Large intestine (tissue), 3 donors: ENCODE measurements at regions not wholly inside any gene's neighbourhood (a gene's known extent, or its start where the extent isn't known, plus 50 kb on each side); places are given as distances from the start of the nearest gene placed in this dataset.
A peak's percentile ranks its signal among the peaks of the same experiment; 100 is the strongest.

Experiments used
- DNase-seq, 2 donors: peaks; one replicate each; pipeline versions ENCODE4 v3.0.0 to v3.0.0-alpha.2; 2013
- H3K27ac ChIP-seq: one replicate; pipeline ENCODE4 v1.5.1; 2013; ENCODE audit warnings: low read length
- H3K27me3 ChIP-seq: 2 replicates; pipeline ENCODE4 v1.6.1; 2013; ENCODE audit warnings: low read length; ENCODE audit not compliant: control insufficient read depth, insufficient read depth
- H3K36me3 ChIP-seq: 2 replicates; pipeline ENCODE4 v1.6.1; 2013; ENCODE audit warnings: low read length; ENCODE audit not compliant: control insufficient read depth, insufficient read depth
- H3K4me1 ChIP-seq: one replicate; pipeline ENCODE4 v1.6.1; 2013; ENCODE audit warnings: low read length; ENCODE audit not compliant: control insufficient read depth, insufficient read depth
- H3K4me3 ChIP-seq: one replicate; pipeline ENCODE4 v1.5.1; 2013; ENCODE audit warnings: low read length
- H3K9me3 ChIP-seq: one replicate; pipeline ENCODE4 v1.6.1; 2013; ENCODE audit warnings: mild to moderate bottlenecking, low read depth, low read length, moderate library complexity; ENCODE audit not compliant: control insufficient read depth
- WGBS: methylation state at CpG from one replicate; pipeline ENCODE4 v1.1.5; 2013; ENCODE audit warnings: low lambda C conversion rate; ENCODE audit not compliant: insufficient coverage; 5-methylcytosine and 5-hydroxymethylcytosine counted together

DNA sequence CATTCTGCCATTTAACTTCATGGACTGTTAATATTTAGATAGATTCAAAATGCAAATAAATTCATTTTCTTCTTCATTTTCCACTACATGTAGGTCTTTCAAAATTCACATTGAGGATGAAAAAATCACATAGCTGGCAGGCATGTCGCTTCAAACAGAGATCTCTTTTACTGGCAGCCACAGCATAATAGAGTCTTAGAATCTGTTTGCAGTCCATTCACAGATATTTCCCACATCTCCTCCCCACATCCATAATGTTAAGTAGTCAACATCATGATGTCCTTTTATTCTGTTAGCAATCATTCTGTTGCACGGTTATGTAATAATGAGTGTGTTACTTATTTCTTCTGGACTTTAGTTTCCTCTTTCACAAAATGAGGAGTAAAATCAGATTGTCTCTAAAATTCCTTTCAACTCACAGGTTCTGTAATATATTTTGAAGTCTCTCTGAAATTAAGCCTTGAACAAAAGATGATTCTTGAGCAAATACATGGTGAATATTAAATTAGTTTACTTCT is 257.5 kb upstream of the SNX7 start:
- Histone ChIP-seq H3K27ac (no peak overlapping the region), H3K4me3 (no peak overlapping the region)

DNA sequence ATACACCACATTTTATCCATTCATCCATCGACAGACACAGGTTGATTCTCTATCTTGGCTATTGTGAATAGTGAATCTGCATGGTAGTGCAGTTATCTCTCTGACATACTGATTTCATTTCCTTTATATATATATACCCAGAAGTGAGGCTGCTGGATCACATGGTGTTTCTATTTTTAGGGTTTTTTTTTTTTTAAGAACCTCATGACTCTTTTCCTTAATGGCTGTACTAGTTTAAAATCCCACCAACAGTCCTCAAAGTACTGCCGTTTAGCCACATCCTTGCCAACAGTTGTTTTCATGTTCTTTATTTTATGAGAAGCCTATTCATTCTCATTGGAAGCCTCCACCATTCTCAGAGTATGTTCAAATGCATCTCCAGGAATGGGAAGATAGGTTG is 258.7 kb upstream of the SNX7 start:
- WGBS, result no CpG with 5 or more reads among the region's 2 CpGs

More for the DNA sequence above, 257.5 kb upstream of the SNX7 start:
- WGBS, result 83% methylated on average over 2 of the region's 2 CpGs
- no peak for DNase-seq
- no peaks in the 10 kb centered on the region for H3K36me3 ChIP-seq
- H3K4me1 ChIP-seq, result no peaks in the 10 kb centered on the region
- H3K9me3 ChIP-seq, result no peaks in the 10 kb centered on the region
- H3K27me3 ChIP-seq, result no peaks in the 10 kb centered on the region

DNA sequence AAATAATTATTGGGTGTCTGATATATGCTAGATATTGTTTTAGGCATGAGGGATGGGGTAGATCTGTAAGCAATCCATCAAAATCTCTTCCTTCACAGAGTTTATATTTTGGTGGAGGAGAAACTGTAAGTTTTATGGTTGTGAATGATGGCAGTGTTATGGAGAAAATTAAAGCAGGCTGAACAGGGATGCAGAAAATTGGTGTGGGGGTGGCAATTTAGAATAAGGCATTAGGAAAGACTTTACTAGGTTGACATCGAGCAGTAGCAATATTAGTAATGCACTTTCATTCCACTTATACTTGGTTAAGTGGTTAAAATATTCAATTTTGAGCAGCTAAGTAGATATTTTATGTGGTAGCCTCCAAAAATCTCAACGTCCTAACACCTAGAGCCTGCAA is 261.1 kb upstream of the SNX7 start:
- no peaks in the 10 kb centered on the region for H3K27me3 ChIP-seq
- no peak for DNase-seq
- no peaks in the 10 kb centered on the region for H3K36me3 ChIP-seq
- no peak overlapping the region for H3K4me3 ChIP-seq
- no peaks in the 10 kb centered on the region for H3K4me1 ChIP-seq
- H3K27ac ChIP-seq, result no peak overlapping the region
- no peaks in the 10 kb centered on the region for H3K9me3 ChIP-seq
- WGBS, result 100% methylated on average over 1 of the region's 2 CpGs

More for the DNA sequence above, 258.7 kb upstream of the SNX7 start:
- H3K27me3 ChIP-seq, result no peaks in the 10 kb centered on the region
- H3K9me3 ChIP-seq, result no peaks in the 10 kb centered on the region
- DNase-seq, result no peak
- H3K27ac ChIP-seq, result no peak overlapping the region
- no peaks in the 10 kb centered on the region for H3K4me1 ChIP-seq
- H3K4me3 ChIP-seq, result no peak overlapping the region
- H3K36me3 ChIP-seq, result no peaks in the 10 kb centered on the region

DNA sequence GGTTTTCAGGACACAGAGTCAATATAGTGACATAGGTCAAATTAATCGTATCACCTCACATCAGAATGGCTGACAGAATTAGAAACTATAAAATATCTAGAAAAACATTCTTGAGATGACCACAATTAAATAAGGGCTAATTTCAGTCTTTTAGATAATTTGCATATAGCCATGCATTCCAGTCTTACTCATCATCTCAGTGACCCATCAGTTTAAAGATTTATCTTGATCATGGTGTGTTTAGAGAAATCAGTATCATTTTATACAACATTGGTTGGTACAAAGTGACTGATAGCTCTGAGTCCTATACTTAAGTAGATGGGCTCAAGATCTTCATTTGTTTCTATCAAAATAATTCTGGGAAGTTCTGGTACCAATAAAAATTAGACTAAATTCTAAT is 262.3 kb upstream of the SNX7 start:
- Histone ChIP-seq H3K36me3 (no peaks in the 10 kb centered on the region), H3K4me1 (no peaks in the 10 kb centered on the region), H3K9me3 (no peaks in the 10 kb centered on the region), H3K27ac (no peak overlapping the region), H3K4me3 (no peak overlapping the region), H3K27me3 (no peaks in the 10 kb centered on the region)
- WGBS, result no CpG with 5 or more reads among the region's 1 CpG
- DNase-seq, result no peak

DNA sequence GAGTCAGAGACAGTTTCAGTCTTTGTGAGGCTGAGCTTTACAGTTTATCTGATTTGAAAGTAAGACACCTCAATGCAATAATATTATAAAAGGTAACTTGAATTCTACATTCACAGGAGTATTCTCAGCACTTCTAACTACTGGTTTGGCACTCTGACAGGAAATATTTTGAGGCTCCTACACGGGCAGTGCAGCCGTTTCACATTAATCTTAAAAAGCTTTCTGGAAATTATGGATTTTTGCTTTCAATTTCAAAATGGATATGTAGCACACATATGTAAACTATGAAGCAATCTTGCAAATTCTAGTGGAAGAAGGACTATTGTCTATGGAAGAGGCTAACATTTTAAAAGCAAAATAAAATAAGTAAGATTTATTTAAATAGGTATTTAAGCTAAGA is 262.9 kb upstream of the SNX7 start:
- Histone ChIP-seq H3K27ac (no peak overlapping the region), H3K36me3 (no peaks in the 10 kb centered on the region), H3K27me3 (no peaks in the 10 kb centered on the region), H3K9me3 (no peaks in the 10 kb centered on the region), H3K4me3 (no peak overlapping the region), H3K4me1 (no peaks in the 10 kb centered on the region)
- 33% methylated on average over 1 of the region's 2 CpGs for WGBS
- no peak for DNase-seq

DNA sequence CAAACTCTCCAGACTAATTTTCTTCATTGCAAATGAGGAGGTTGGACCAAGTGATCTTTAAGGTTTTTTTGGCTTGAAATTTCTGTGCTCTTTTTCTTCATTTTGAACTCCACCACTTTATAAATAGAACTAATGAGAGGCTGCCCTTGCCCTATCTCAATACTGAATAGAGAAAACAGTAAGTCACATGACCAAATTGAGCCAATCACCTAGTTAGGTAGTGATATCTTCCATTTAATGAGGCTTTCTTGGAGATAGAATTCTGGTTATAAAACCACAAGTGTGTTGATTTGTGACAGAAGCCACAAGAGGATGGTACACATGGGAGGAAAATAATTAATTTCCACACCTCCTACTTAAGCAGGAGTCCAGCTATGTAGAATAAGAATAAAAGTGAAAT is 263.4 kb upstream of the SNX7 start:
- Histone ChIP-seq H3K4me3 (no peak overlapping the region), H3K9me3 (no peaks in the 10 kb centered on the region), H3K4me1 (no peaks in the 10 kb centered on the region), H3K36me3 (no peaks in the 10 kb centered on the region), H3K27ac (no peak overlapping the region), H3K27me3 (no peaks in the 10 kb centered on the region)
- DNase-seq, result no peak

DNA sequence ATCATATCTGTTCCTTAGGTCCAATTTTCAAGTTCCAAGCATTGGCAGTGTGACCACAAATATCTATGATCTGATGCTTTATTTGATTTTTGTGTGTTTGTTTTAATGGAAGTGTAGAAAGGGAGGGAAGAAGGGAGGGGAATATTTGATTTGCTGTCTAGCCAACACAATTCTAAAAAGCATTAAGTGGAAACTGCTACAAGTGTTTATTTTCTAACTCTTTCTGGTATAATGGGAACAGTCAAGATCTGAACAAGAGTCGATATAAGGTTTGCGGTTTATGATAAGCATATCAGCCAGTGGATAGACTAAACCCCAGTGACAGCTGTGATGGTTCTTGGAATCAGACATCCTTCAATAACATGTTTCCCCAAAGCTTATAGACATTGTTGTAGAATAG is 267.8 kb upstream of the SNX7 start:
- Histone ChIP-seq H3K4me1 (no peaks in the 10 kb centered on the region), H3K9me3 (no peaks in the 10 kb centered on the region), H3K36me3 (no peaks in the 10 kb centered on the region), H3K27ac (no peak overlapping the region), H3K27me3 (no peaks in the 10 kb centered on the region), H3K4me3 (no peak overlapping the region)
- no peak for DNase-seq
- no CpG with 5 or more reads among the region's 2 CpGs for WGBS

DNA sequence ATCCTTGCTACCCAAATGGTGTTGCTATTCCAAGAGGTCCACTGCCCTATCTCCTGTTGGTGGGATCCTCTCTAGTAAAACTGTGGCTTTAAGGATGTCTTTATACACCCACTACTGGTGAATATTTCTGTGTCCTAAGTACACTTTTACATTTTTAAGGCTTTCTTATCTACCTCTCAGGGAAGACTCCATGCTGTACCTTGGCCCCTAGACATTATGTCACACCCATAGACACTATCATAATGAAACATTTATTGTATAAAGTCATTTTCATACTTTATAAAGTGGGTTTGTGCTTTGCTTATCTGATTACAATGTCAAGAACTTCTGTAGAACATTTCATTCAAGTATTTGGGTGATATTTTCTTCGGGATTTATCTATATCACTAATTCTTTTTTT is 270.3 kb upstream of the SNX7 start:
- Histone ChIP-seq H3K36me3 (no peaks in the 10 kb centered on the region), H3K9me3 (no peaks in the 10 kb centered on the region), H3K27ac (no peak overlapping the region), H3K27me3 (no peaks in the 10 kb centered on the region), H3K4me1 (no peaks in the 10 kb centered on the region), H3K4me3 (no peak overlapping the region)
- WGBS, result 80% methylated on average over 1 of the region's 1 CpG
- DNase-seq, result peak in 1 of 2 donors; percentile 24

DNA sequence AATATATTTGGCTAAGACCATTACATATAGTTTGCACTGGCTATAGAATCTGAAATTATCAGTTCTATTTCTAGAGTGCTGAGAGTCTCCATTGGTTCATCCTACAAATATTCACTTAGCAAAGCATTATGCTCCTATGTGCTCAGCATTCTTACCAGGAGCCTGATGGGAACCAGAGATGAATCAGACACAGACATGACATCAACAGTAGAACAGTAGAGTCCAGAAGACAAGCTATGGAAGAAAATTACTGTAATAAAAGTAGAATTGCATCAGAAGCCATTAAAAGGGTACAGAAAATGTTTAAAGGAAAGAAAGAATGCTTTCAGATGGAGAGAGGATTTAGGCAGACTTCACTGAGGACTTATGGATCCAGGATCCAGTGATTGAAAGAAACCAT is 271.7 kb upstream of the SNX7 start:
- Histone ChIP-seq H3K27ac (no peak overlapping the region), H3K4me3 (no peak overlapping the region), H3K4me1 (no peaks in the 10 kb centered on the region), H3K27me3 (no peaks in the 10 kb centered on the region), H3K9me3 (no peaks in the 10 kb centered on the region), H3K36me3 (no peaks in the 10 kb centered on the region)
- DNase-seq, result no peak

DNA sequence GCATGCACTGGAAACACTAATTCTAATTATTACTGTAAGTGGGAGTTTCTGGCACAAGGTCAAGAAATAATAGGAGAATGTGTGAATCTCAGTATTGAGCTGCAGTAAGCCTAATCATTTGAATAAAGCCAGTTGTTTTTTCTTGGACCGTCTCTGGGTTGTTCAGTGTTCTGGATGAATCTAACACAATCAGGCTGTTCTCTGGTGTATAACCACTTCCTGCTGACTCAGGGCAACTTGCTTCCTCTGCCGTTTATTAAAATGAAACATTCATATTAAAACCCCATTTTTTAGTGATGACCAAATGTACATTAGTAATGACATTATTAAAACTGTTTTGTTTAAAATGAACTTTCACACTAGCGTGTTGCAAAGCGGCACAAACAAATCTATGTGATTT is 273.1 kb upstream of the SNX7 start:
- no peaks in the 10 kb centered on the region for H3K9me3 ChIP-seq
- H3K4me3 ChIP-seq, result no peak overlapping the region
- 100% methylated on average over 1 of the region's 4 CpGs for WGBS
- H3K27me3 ChIP-seq, result no peaks in the 10 kb centered on the region
- no peaks in the 10 kb centered on the region for H3K4me1 ChIP-seq
- H3K27ac ChIP-seq, result no peak overlapping the region
- no peak for DNase-seq
- no peaks in the 10 kb centered on the region for H3K36me3 ChIP-seq

DNA sequence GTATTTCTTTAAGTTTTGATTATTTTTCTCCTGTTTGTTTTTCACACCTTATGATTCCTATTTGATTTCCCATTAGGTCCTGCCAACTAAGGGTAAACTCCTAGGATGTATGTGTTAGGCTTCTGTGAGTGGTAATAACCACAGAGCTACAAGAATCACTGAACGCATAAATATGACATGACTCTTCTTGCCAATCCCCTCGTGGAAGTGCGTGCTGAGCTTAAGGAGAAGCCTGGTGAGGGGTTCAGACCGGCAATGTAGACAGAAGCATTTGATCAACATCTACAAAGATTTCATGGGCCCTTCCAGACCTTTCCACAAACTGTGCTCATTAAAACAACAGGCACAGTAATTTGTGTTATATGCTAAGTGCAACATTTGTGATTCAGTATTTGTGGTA is 273.8 kb upstream of the SNX7 start:
- Histone ChIP-seq H3K27me3 (no peaks in the 10 kb centered on the region), H3K4me1 (no peaks in the 10 kb centered on the region), H3K4me3 (no peak overlapping the region), H3K9me3 (no peaks in the 10 kb centered on the region), H3K27ac (no peak overlapping the region), H3K36me3 (no peaks in the 10 kb centered on the region)
- DNase-seq, result no peak
- no CpG with 5 or more reads among the region's 4 CpGs for whole genome bisulfite sequencing
